CD4-positive, alpha-beta T cell (primary cell): ENCODE measurements at regions not wholly inside any gene's neighbourhood (a gene's known extent, or its start where the extent isn't known, plus 50 kb on each side); places are given as distances from the start of the nearest gene placed in this dataset.

Experiments
- ATAC-seq: fragments of 200-7000 bp; cut with Tn5 transposase; one replicate; pipeline ENCODE4 v1.10.0; 2022; ENCODE audit warnings: mild to moderate bottlenecking; ENCODE audit not compliant: poor library complexity
- CTCF ChIA-PET: fragments of 350-600 bp; sonication (Branson Sonifier 250); formaldehyde crosslinking; loops from one replicate; lab custom pipeline; 2021; ENCODE audit warnings: antibody characterized with exemption, inconsistent platforms; lab: Charles Lee
- POLR2A ChIA-PET: fragments of 350-600 bp; sonication (Branson Sonifier 250); formaldehyde crosslinking; loops from one replicate; lab custom pipeline; 2021; ENCODE audit warnings: antibody characterized with exemption, inconsistent platforms; lab: Charles Lee
- DNase-seq, 14 experiments: peaks; one replicate each; pipeline ENCODE4 v3.0.0-alpha.2; 2013 to 2020; ENCODE audit warnings: mixed read lengths in 2 of 14
- H3K27ac ChIP-seq, 2 donors: one replicate each; pipeline versions ENCODE4 v1.5.1 to v1.7.0; 2013; ENCODE audit warnings: low read length in 2 of 2, low read depth in 1 of 2, mild to moderate bottlenecking in 1 of 2
- H3K27me3 ChIP-seq, 2 experiments: 1 replicate in 1 of 2; 2 replicates in 1 of 2; pipeline versions ENCODE4 v1.6.1 to v1.7.0; 2013; ENCODE audit warnings: low read length in 2 of 2, control low read depth in 1 of 2, mild to moderate bottlenecking in 1 of 2, moderate library complexity in 1 of 2; ENCODE audit not compliant: insufficient read depth in 2 of 2, control insufficient read depth in 1 of 2
- H3K36me3 ChIP-seq: one replicate; pipeline ENCODE4 v1.6.1; 2013; ENCODE audit warnings: low read length, control low read depth; ENCODE audit not compliant: insufficient read depth
- H3K4me1 ChIP-seq: one replicate; pipeline ENCODE4 v1.6.1; 2013; ENCODE audit warnings: low read length, control low read depth; ENCODE audit not compliant: insufficient read depth
- H3K4me3 ChIP-seq: one replicate; pipeline ENCODE4 v1.5.1; 2013; ENCODE audit warnings: mild to moderate bottlenecking, low read length, moderate library complexity
- H3K9me3 ChIP-seq, 2 experiments: 1 replicate in 1 of 2; 2 replicates in 1 of 2; pipeline versions ENCODE4 v1.6.1 to v1.7.0; 2013; ENCODE audit warnings: low read length in 2 of 2, mild to moderate bottlenecking in 2 of 2, control low read depth in 1 of 2, moderate library complexity in 1 of 2; ENCODE audit not compliant: control insufficient read depth in 1 of 2, insufficient read depth in 1 of 2
- H3K27ac Mint-ChIP-seq: one replicate; pipeline ENCODE4 v1.8.0; 2020; ENCODE audit warnings: mixed read lengths
- H3K27me3 Mint-ChIP-seq: one replicate; pipeline ENCODE4 v1.8.0; 2021; ENCODE audit warnings: mixed read lengths
- H3K36me3 Mint-ChIP-seq: one replicate; pipeline ENCODE4 v1.8.0; 2021; ENCODE audit warnings: low read depth, mixed read lengths
- H3K4me1 Mint-ChIP-seq: one replicate; pipeline ENCODE4 v1.8.0; 2021; ENCODE audit warnings: low read depth, mixed read lengths
- H3K4me3 Mint-ChIP-seq: one replicate; pipeline ENCODE4 v1.8.0; 2020; ENCODE audit warnings: mild to moderate bottlenecking, mixed read lengths
- H3K9me3 Mint-ChIP-seq: one replicate; pipeline ENCODE4 v1.8.0; 2020; ENCODE audit warnings: mixed read lengths
- intact Hi-C, 2 experiments: fragments of 100-400 bp; cut with DNase I in 1 of 2; cut with micrococcal nuclease in 1 of 2; formaldehyde crosslinking; loops; one replicate each; pipeline versions ENCODE4 v1.15.1 to v1.9.0; 2023 to 2025; cut with DNase I, micrococcal nuclease
- TF ChIP-seq, protein P1 (sequence below): fragments of 200-600 bp; IDR thresholded peaks from one replicate; pipeline ENCODE4 v1.8.0; 2022; ENCODE audit warnings: antibody characterized with exemption, mild to moderate bottlenecking

DNA sequence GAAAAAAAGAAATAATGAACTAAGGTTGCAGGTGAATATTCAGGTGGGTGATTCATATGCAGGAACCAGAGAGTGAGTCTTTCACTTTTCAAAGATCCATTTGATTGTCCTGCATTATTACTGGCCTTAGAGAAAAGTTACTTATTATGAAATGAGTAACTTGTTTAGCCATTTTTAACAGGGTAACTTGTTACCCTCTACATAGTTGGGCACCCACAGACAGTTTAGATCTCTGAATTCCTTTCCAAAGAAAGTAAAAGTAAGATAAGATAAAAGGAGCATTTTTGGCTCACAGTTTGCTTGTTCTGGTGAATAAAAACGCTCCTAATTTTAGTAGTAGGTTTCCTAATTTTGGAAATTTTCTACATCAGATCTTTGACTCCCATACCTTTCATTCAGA is 54.1 kb upstream of the DAB2 start:
- ATAC-seq (no peak), DNase-seq (no peak)
- Mint-ChIP-seq H3K9me3 (no peaks in the 10 kb centered on the region), H3K36me3 (no peaks in the 10 kb centered on the region), H3K27ac (no peak overlapping the region), H3K4me3 (no peak overlapping the region), H3K27me3 (peaks cover 5% of the 10 kb centered on the region), H3K4me1 (no peaks in the 10 kb centered on the region)
- H3K27ac ChIP-seq: no peak overlapping the region
- H3K9me3 ChIP-seq: no peaks in the 10 kb centered on the region
- CTCF ChIA-PET: no interaction called here
- H3K4me1 ChIP-seq: no peaks in the 10 kb centered on the region
- no peak overlapping the region for H3K4me3 ChIP-seq
- no peaks in the 10 kb centered on the region for H3K36me3 ChIP-seq
- POLR2A ChIA-PET: no interaction called here
- TF ChIP-seq, protein P1, sequence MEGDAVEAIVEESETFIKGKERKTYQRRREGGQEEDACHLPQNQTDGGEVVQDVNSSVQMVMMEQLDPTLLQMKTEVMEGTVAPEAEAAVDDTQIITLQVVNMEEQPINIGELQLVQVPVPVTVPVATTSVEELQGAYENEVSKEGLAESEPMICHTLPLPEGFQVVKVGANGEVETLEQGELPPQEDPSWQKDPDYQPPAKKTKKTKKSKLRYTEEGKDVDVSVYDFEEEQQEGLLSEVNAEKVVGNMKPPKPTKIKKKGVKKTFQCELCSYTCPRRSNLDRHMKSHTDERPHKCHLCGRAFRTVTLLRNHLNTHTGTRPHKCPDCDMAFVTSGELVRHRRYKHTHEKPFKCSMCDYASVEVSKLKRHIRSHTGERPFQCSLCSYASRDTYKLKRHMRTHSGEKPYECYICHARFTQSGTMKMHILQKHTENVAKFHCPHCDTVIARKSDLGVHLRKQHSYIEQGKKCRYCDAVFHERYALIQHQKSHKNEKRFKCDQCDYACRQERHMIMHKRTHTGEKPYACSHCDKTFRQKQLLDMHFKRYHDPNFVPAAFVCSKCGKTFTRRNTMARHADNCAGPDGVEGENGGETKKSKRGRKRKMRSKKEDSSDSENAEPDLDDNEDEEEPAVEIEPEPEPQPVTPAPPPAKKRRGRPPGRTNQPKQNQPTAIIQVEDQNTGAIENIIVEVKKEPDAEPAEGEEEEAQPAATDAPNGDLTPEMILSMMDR: no peak
- H3K27me3 ChIP-seq: peaks cover 0 to 5% of the 10 kb centered on the region in 2 experiments
- intact Hi-C loops: no loop called here

DNA sequence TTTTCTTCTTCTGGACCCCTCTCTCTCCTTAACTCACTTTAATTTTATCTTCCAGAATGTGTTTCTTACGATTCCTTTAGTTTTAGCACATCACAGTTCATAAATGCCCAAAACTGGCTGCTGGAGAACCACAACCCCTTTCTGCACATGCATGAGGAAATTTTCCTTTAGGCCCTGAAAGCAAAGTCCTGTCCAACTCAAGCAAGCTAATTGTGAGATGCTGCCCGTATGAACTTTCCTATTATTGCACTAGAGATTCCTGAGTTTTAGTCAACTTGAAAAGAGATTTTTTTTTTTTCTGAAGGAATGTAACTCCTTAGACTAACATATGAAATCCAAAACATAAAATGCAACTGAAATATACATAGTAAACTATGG is 52.1 kb upstream of the DAB2 start:
- no peak for DNase-seq
- H3K27ac ChIP-seq: no peak overlapping the region
- CTCF ChIA-PET: no interaction called here

GRCh38 chr5:39475881-39476842 is 51.4 kb upstream of the DAB2 start:
- Mint-ChIP-seq H3K27me3 (no peaks in the 10 kb centered on the region), H3K27ac (no peak overlapping the region), H3K36me3 (no peaks in the 10 kb centered on the region), H3K9me3 (no peaks in the 10 kb centered on the region), H3K4me1 (no peaks in the 10 kb centered on the region), H3K4me3 (no peak overlapping the region)
- ChIA-PET CTCF (no interaction called here), POLR2A (interaction anchor here (0.6 kb wide), 1 partner anchor 260 kb away, joined by 3 read pairs; no protein-coding TSS in a partner anchor)
- TF ChIP-seq, protein P1: no peak
- no peak overlapping the region for H3K27ac ChIP-seq
- DNase-seq (no peak), ATAC-seq (no peak)
- peaks cover 0 to 5% of the 10 kb centered on the region in 2 experiments for H3K27me3 ChIP-seq
- H3K36me3 ChIP-seq: no peaks in the 10 kb centered on the region
- intact Hi-C loops: no loop called here
- no peaks in the 10 kb centered on the region for H3K9me3 ChIP-seq
- H3K4me1 ChIP-seq: no peaks in the 10 kb centered on the region
- H3K4me3 ChIP-seq: no peak overlapping the region

More for the DNA sequence above, 52.1 kb upstream of the DAB2 start:
- no peaks in the 10 kb centered on the region for H3K9me3 ChIP-seq
- Mint-ChIP-seq H3K27ac (no peak overlapping the region), H3K4me3 (no peak overlapping the region), H3K9me3 (no peaks in the 10 kb centered on the region), H3K27me3 (no peaks in the 10 kb centered on the region), H3K36me3 (no peaks in the 10 kb centered on the region), H3K4me1 (no peaks in the 10 kb centered on the region)
- intact Hi-C loops: no loop called here
- no peak overlapping the region for H3K4me3 ChIP-seq
- no peak for ATAC-seq
- POLR2A ChIA-PET: no interaction called here
- peaks cover 0 to 5% of the 10 kb centered on the region in 2 experiments for H3K27me3 ChIP-seq
- no peaks in the 10 kb centered on the region for H3K4me1 ChIP-seq
- TF ChIP-seq, protein P1: no peak
- H3K36me3 ChIP-seq: no peaks in the 10 kb centered on the region
